ENCODE measurements at regions not wholly inside any gene's neighbourhood (a gene's known extent, or its start where the extent isn't known, plus 50 kb on each side); places are given as distances from the start of the nearest gene placed in this dataset.

- no peak for DNase-seq (ENCODE audit: low read depth in 2 of 2, low spot score in 1 of 2)
These were observed 92.1 kb upstream of the GSE1 start for GRCh38 chr16:85520853-85521521.

GRCh38 chr16:85521552-85522307 is 91.4 kb upstream of the GSE1 start:
- DNase-seq (ENCODE audit: low read depth in 2 of 2, low spot score in 1 of 2) = no peak

- DNase-seq (ENCODE audit: low read depth in 2 of 2, low spot score in 1 of 2) = no peak
These were observed 90.7 kb upstream of the GSE1 start for GRCh38 chr16:85522308-85522841.

GRCh38 chr16:85522842-85523601 is 90.1 kb upstream of the GSE1 start:
- no peak for DNase-seq (ENCODE audit: low read depth in 2 of 2, low spot score in 1 of 2)

GRCh38 chr16:85523602-85524364 is 89.3 kb upstream of the GSE1 start:
- DNase-seq (ENCODE audit: low read depth in 2 of 2, low spot score in 1 of 2) = no peak

GRCh38 chr16:85524365-85524629 is 88.8 kb upstream of the GSE1 start:
- DNase-seq (ENCODE audit: low read depth in 2 of 2, low spot score in 1 of 2) = no peak

GRCh38 chr16:85524630-85525419 is 88.3 kb upstream of the GSE1 start:
- no peak for DNase-seq (ENCODE audit: low read depth in 2 of 2, low spot score in 1 of 2)

- no peak for DNase-seq (ENCODE audit: low read depth in 2 of 2, low spot score in 1 of 2)
These were observed 87.5 kb upstream of the GSE1 start for GRCh38 chr16:85525420-85526184.

GRCh38 chr16:85526185-85526974 is 86.7 kb upstream of the GSE1 start:
- no peak for DNase-seq (ENCODE audit: low read depth in 2 of 2, low spot score in 1 of 2)

- DNase-seq (ENCODE audit: low read depth in 2 of 2, low spot score in 1 of 2) = no peak
These were observed 85.9 kb upstream of the GSE1 start for GRCh38 chr16:85527042-85527766.

GRCh38 chr16:85527767-85528297 is 85.3 kb upstream of the GSE1 start:
- no peak for DNase-seq (ENCODE audit: low read depth in 2 of 2, low spot score in 1 of 2)

GRCh38 chr16:85528528-85529387 is 84.4 kb upstream of the GSE1 start:
- no peak for DNase-seq (ENCODE audit: low read depth in 2 of 2, low spot score in 1 of 2)

GRCh38 chr16:85529489-85530369 is 83.4 kb upstream of the GSE1 start:
- DNase-seq (ENCODE audit: low read depth in 2 of 2, low spot score in 1 of 2) = no peak

- no peak for DNase-seq (ENCODE audit: low read depth in 2 of 2, low spot score in 1 of 2)
These were observed 82.8 kb upstream of the GSE1 start for GRCh38 chr16:85530370-85530739.

GRCh38 chr16:85531516-85531915 is 81.6 kb upstream of the GSE1 start:
- DNase-seq (ENCODE audit: low read depth in 2 of 2, low spot score in 1 of 2) = no peak

GRCh38 chr16:85532147-85532546 is 81.0 kb upstream of the GSE1 start:
- DNase-seq (ENCODE audit: low read depth in 2 of 2, low spot score in 1 of 2) = no peak

Measured in stimulated activated CD8-positive, alpha-beta memory T cell treated with anti-CD3 and anti-CD28 coated beads, Interleukin-4, amount 100 ng/mL, for 4 hours (primary cell).